ENCODE measurements at regions not wholly inside any gene's neighbourhood (a gene's known extent, or its start where the extent isn't known, plus 50 kb on each side); places are given as distances from the start of the nearest gene placed in this dataset.
"Not testable (repeated sequence)": the region's sequence is repeated elsewhere in the genome, so short reads cannot be mapped to it uniquely, and the experiment has no call there.

DNA sequence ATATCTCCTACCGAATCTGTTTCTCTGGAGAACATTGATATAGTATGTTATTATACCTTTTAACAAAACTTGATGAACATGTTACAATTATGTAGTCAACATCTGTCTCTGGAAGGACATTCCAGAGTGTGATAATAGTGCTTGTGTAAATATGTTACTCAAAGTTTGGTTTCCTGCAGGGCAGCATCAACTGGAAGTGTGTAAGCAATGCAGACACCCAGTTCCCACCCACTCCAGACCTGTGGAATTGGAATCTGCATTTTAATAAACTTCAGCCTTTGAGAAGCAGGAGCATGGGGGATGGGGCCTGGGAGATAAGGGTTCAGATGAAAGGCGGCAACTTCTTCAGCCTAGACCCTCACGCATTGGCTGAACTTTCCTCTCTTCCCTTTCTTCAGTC is 398.9 kb downstream of the RND3 start:
- DNase-seq (no peak), ATAC-seq (no peak)
- Mint-ChIP-seq H3K27ac (no peak overlapping the region), H3K4me3 (no peak overlapping the region), H3K4me1 (no peaks in the 10 kb centered on the region), H3K9me3 (peaks cover 12% of the 10 kb centered on the region), H3K27me3 (no peaks in the 10 kb centered on the region), H3K36me3 (ENCODE audit: low read depth) (no peaks in the 10 kb centered on the region)

DNA sequence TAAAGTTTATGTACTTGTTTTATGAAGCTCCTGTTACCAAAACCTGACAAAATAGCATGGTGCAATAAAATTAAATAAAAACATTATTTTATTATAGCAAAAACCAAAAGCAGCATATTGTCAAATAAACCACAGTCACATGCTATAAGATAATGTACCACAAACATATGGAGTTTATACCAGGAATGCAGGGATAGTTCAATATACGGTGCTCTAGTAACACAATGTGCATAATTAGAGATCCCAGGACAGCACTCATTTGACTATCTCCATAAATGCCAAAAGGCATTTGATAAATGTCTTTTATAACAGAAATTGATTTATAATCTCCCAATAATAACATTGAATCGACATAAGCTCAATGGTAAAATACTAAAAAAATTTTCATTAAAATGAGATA is 402.0 kb downstream of the RND3 start:
- no peak overlapping the region for H3K4me3 Mint-ChIP-seq
- H3K36me3 Mint-ChIP-seq (ENCODE audit: low read depth) = no peaks in the 10 kb centered on the region
- no peaks in the 10 kb centered on the region for H3K27me3 Mint-ChIP-seq
- DNase-seq (no peak), ATAC-seq (no peak)
- H3K4me1 Mint-ChIP-seq = no peaks in the 10 kb centered on the region
- H3K27ac Mint-ChIP-seq = no peak overlapping the region
- peaks cover 22% of the 10 kb centered on the region for H3K9me3 Mint-ChIP-seq

DNA sequence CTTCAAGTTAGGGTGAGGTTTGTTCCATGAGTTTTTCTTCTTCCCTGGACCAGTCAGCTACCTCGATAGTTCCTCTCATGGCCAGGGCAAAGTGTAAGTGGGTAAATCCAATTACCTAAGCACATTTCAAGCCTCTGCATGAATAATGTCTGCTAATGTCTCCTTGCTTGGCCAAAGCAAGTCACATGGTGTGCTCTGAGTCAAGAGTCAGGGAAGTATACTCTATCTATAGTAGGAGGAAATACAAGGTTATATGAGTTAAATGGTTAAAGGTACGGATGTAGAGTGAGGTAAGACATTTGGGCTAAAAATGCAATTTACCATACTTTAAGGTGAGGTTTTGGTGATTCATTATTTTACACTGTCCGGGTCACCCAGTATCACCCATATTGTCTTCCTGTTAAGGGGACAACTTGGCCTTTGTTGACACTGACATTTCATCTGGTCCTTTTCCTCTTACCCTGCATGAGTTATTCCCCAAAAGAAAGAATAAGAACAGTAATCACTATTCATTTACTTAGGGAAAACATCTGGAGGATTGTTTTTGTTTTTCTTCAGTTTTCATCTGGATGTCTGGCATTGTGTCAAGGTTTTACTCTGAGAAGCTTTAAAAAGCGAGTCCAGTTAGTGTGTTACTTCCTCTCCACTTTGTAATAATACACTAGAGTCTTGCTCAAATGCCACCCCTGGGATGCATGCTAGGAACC is 405.5 kb downstream of the RND3 start:
- Mint-ChIP-seq H3K36me3 (ENCODE audit: low read depth) (no peaks in the 10 kb centered on the region), H3K9me3 (peaks cover 19% of the 10 kb centered on the region), H3K27ac (no peak overlapping the region), H3K27me3 (no peaks in the 10 kb centered on the region), H3K4me3 (no peak overlapping the region), H3K4me1 (no peaks in the 10 kb centered on the region)
- ATAC-seq (no peak), DNase-seq (no peak)

DNA sequence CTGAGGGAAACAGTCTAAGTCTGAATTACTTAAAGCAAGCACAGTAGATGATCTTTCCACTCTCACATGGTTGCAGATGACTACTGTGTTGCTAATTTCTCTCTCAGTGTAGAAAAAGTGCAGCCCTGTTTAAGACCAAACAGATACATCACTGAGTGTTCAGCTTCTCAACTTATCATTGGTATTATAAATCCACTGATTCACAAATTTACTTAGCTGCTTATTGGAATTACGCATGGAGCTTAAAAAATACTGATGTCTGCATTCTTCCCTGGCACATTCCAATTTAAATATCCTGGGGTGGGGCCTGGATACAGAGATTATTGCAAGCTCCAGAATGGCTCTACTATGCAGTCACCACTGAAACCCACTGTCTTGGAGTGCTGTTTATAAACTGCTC is 411.2 kb downstream of the RND3 start:
- no peaks in the 10 kb centered on the region for H3K36me3 Mint-ChIP-seq (ENCODE audit: low read depth)
- no peak overlapping the region for H3K4me3 Mint-ChIP-seq
- no peaks in the 10 kb centered on the region for H3K27me3 Mint-ChIP-seq
- no peaks in the 10 kb centered on the region for H3K4me1 Mint-ChIP-seq
- no peak overlapping the region for H3K27ac Mint-ChIP-seq
- ATAC-seq (no peak), DNase-seq (no peak)
- H3K9me3 Mint-ChIP-seq = peaks cover 3% of the 10 kb centered on the region

DNA sequence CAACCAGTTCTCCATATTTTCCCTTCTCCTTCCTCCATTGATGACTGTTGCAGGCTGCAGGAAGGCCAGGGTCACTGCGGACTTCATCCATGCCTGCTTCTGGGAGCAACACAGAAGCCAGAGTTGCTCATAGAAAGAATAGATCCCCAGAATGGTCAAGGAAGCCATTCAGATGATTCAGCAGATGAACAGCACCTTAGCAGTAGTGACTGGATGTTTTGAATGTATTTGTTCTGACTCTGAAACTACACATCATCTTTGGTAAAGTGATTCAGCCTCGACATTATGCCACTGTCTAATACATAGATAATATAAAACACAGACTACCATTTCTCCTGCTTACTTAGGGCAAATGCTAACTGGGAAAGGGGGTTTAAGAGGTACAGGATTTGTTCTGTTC is 411.6 kb downstream of the RND3 start:
- Mint-ChIP-seq H3K27ac (no peak overlapping the region), H3K4me3 (no peak overlapping the region), H3K4me1 (no peaks in the 10 kb centered on the region), H3K36me3 (ENCODE audit: low read depth) (no peaks in the 10 kb centered on the region), H3K9me3 (peaks cover 5% of the 10 kb centered on the region), H3K27me3 (no peaks in the 10 kb centered on the region)
- no peak for DNase-seq
- no peak for ATAC-seq

DNA sequence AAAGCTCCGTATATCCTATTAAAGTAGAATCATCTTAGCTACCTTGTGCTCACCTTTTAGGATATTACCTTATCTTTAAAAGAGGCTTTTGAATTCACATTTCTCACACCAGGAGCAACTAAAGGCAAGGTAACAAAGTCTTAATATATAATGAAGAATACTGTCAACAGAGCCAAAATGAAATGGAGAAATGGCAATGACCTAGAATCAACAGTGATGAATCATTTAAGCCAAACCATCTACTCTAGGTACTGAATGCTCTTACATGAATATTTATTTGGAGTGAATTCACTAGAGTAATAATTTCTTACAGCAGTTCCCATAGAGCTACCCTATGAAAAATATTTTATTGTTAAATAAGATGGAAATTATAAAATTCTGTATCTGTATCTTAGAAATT is 421.0 kb downstream of the RND3 start:
- no peak overlapping the region for H3K27ac Mint-ChIP-seq
- DNase-seq = no peak
- no peaks in the 10 kb centered on the region for H3K27me3 Mint-ChIP-seq
- H3K4me1 Mint-ChIP-seq = no peaks in the 10 kb centered on the region
- peaks cover 9% of the 10 kb centered on the region for H3K9me3 Mint-ChIP-seq
- no peak overlapping the region for H3K4me3 Mint-ChIP-seq
- no peak for ATAC-seq
- H3K36me3 Mint-ChIP-seq (ENCODE audit: low read depth) = no peaks in the 10 kb centered on the region

DNA sequence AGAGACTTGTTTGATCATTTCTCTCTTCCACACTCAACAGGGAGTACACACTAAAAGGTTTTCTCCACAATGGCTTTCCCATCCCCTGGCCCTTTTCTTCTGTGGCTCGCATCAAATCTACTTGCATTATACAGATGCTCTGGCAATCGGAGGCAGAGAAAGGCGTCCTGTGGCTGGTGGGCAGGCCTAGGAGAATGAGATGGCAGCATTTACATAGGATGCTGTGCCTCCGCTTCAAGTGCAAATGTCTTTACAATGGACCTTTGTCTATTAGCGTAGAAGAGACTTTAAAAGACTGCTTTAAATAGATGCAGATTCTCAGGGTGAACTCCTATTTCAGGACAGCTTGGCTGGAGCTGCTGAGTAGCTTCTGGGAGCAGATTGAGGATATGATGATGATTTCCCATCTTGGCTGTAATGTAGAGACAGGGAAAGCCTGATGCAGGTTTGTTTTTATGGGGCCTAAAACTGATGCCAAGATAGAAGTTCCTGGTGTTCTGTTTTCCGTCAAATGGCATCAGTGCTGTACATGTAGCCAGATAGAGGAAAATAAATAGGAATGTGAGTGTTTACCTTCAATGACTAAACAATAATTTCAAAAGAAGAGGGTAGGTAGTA is 423.4 kb downstream of the RND3 start:
- H3K27me3 Mint-ChIP-seq = no peaks in the 10 kb centered on the region
- peaks cover 4% of the 10 kb centered on the region for H3K9me3 Mint-ChIP-seq
- H3K4me1 Mint-ChIP-seq = no peaks in the 10 kb centered on the region
- no peak for ATAC-seq
- no peak for DNase-seq
- H3K27ac Mint-ChIP-seq = no peak overlapping the region
- H3K36me3 Mint-ChIP-seq (ENCODE audit: low read depth) = no peaks in the 10 kb centered on the region
- H3K4me3 Mint-ChIP-seq = no peak overlapping the region

DNA sequence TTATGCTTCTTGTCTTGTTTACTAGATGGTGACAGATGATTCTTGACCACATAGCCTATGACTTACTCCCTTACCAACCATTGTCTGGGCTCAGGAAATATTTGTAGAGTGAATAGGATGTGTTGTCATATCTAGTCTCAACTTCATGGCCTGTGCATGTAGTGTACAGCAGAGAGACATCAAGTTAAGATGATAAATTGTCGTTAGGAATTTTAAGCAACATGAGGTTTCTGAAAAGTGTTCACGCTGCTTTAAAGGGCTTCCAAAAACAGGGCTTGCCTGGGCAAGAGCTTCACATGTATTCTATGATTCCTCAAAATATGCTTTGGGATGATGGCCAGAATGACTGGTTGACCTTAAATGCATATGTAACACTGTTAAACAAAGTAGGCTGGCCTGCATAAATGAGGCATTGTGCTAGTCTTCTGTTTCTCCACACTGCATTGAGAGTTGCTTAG is 424.0 kb downstream of the RND3 start:
- H3K9me3 Mint-ChIP-seq = peaks cover 4% of the 10 kb centered on the region
- no peaks in the 10 kb centered on the region for H3K4me1 Mint-ChIP-seq
- no peak overlapping the region for H3K27ac Mint-ChIP-seq
- DNase-seq (no peak), ATAC-seq (no peak)
- H3K27me3 Mint-ChIP-seq = no peaks in the 10 kb centered on the region
- H3K4me3 Mint-ChIP-seq = no peak overlapping the region
- H3K36me3 Mint-ChIP-seq (ENCODE audit: low read depth) = no peaks in the 10 kb centered on the region

DNA sequence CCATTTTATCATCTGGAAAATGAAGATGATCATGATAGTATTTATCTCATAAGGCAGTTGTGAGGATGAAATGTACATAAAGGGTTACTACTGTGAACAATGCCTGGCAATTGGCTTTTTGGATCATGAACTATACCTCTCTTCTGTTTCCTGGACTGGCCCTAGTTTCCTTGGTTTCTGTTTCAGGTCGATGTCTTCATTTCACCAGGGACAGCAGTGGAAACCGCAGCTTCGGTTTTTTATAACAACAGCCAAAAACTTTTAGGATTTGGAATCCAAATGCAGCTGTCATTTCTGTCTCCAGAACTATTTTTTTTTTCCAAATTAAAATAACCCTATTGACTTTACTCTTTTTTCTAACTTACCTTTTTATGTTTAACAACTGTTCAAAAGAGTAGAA is 425.1 kb downstream of the RND3 start:
- H3K9me3 Mint-ChIP-seq = peaks cover 4% of the 10 kb centered on the region
- DNase-seq (no peak), ATAC-seq (no peak)
- no peak overlapping the region for H3K4me3 Mint-ChIP-seq
- H3K4me1 Mint-ChIP-seq = no peaks in the 10 kb centered on the region
- no peaks in the 10 kb centered on the region for H3K27me3 Mint-ChIP-seq
- no peak overlapping the region for H3K27ac Mint-ChIP-seq
- no peaks in the 10 kb centered on the region for H3K36me3 Mint-ChIP-seq (ENCODE audit: low read depth)

DNA sequence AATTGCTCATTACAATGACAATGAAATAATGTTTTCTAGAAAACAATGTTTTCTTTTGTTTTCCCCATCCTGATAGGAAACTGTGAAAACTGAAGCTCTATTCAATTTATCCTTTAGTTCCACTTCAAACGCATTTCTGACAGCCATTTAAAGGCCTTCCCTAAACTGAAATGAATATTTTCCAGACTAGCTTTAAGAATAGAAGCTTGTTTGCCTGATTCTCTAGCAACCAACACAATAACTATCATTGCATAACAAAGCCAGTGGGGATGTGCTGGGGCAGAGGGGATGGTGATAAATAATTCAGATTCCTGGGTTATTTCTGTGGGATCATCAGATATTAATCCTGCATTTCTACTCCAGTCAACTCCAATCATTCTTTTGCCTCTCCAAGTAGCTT is 427.1 kb downstream of the RND3 start:
- Mint-ChIP-seq H3K9me3 (no peaks in the 10 kb centered on the region), H3K36me3 (ENCODE audit: low read depth) (no peaks in the 10 kb centered on the region), H3K27me3 (no peaks in the 10 kb centered on the region), H3K4me1 (no peaks in the 10 kb centered on the region), H3K27ac (no peak overlapping the region), H3K4me3 (no peak overlapping the region)
- ATAC-seq = no peak
- no peak for DNase-seq

DNA sequence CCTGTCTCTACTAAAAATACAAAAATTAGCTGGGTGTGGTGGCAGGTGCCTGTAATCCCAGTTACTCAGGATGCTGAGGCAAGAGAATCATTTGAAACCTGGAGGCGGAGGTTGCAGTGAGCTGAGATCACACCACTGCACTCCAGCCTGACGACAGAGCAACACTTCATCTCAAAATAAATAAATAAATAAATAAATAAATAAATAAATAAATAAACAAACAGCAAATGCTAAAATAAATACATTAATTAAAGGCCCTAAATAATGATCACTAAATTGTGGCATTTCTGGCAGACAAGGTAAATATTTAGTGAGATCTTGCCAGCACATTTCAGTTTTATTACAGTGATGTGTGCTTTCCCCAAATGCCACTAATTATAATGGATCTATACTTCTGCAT is 427.8 kb downstream of the RND3 start:
- H3K9me3 Mint-ChIP-seq; ATAC-seq; H3K4me1 Mint-ChIP-seq; DNase-seq; H3K27me3 Mint-ChIP-seq; H3K36me3 Mint-ChIP-seq (ENCODE audit: low read depth); H3K27ac Mint-ChIP-seq; H3K4me3 Mint-ChIP-seq: not testable (repeated sequence)

DNA sequence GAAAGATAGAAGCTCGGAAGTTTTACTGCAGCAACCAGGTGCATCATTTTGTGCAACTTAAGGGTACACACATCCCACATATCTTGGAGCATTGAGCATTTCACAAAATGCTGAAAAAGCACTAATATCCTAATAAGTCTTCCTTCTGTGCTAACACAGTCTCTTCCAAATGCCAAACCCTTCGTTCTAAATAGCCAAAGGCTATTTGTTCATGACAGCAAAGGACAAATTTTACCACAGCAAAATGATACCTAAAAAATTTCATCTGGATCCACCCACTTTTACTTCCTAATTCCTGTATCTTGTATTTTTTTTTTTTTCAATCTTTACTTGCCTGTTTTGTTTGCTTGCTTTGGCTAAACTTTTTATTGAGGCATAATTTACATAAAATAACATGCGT is 435.0 kb downstream of the RND3 start:
- no peaks in the 10 kb centered on the region for H3K27me3 Mint-ChIP-seq
- H3K36me3 Mint-ChIP-seq (ENCODE audit: low read depth) = no peaks in the 10 kb centered on the region
- H3K4me3 Mint-ChIP-seq = no peak overlapping the region
- H3K9me3 Mint-ChIP-seq = peaks cover 11% of the 10 kb centered on the region
- ATAC-seq (no peak), DNase-seq (no peak)
- no peak overlapping the region for H3K27ac Mint-ChIP-seq
- H3K4me1 Mint-ChIP-seq = no peaks in the 10 kb centered on the region

DNA sequence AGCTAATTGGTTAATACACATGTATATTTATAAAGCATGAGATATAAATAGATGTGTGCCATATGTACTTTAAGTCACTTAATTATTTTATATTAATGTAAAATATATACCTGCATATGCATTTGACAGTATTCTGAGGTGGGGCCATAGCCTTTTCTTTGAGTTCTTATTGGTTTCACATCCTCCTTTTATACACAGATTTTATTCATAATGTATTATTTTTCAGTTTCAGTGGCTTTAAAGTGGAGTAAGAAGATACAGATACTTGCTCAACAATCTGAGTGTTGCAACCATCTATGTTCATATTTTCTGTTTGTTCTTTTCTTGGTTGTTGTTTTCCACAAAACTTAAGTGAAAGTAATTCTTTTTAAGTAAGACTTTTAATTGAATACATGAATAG is 436.5 kb downstream of the RND3 start:
- H3K9me3 Mint-ChIP-seq = peaks cover 15% of the 10 kb centered on the region
- H3K27ac Mint-ChIP-seq = no peak overlapping the region
- H3K36me3 Mint-ChIP-seq (ENCODE audit: low read depth) = no peaks in the 10 kb centered on the region
- no peak for ATAC-seq
- no peak for DNase-seq
- H3K4me1 Mint-ChIP-seq = no peaks in the 10 kb centered on the region
- no peaks in the 10 kb centered on the region for H3K27me3 Mint-ChIP-seq
- no peak overlapping the region for H3K4me3 Mint-ChIP-seq

DNA sequence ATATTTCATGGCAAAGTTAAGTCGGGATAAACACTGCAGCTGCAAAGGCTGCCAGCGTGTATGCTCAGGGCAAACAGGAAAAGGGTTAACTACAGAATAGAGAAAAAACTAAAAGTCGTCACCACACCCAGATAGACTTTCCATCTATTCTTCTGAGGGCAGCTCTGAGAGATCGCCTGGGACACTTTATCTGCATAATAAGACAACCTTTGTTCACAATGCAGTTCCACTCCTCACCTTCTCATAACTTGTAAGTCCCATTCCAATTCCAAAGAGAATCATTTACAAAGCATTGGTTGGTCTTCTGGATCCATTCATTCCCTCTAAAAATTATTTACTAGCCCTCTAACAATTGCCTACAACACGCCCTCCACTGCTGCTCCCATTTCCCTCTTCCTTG is 437.4 kb downstream of the RND3 start:
- Mint-ChIP-seq H3K4me1 (no peaks in the 10 kb centered on the region), H3K27ac (no peak overlapping the region), H3K36me3 (ENCODE audit: low read depth) (no peaks in the 10 kb centered on the region), H3K4me3 (no peak overlapping the region), H3K27me3 (no peaks in the 10 kb centered on the region), H3K9me3 (peaks cover 15% of the 10 kb centered on the region)
- DNase-seq = no peak
- no peak for ATAC-seq

DNA sequence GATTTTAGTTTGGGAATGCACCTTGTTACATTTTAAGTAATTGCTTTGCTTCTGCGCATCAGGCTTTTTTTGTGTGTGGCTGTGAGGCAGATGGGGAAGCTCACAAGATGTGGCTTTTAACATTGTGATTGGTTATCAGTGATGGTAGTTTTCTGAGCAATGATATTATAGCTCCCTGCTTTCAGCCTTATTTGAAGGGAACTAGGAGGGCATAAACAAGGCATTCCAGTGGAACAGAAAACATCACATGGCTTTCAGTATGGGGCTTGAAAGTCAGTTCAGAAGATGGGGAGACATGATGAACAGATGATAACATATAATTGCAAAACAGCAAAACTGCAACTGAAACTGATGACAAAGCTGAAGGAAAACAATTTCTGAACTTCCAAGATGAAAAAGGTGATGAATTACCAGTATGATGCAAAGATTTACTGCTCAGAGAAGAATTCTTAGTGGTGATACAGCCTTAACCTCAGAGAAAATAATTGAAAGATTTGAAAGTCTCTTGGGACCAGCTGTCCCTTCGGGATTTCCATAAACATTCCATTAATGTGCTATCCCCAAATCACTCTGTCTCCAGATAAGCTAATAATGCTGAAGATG is 439.7 kb downstream of the RND3 start:
- Mint-ChIP-seq H3K4me3 (no peak overlapping the region), H3K4me1 (no peaks in the 10 kb centered on the region), H3K27me3 (no peaks in the 10 kb centered on the region), H3K36me3 (ENCODE audit: low read depth) (no peaks in the 10 kb centered on the region), H3K27ac (no peak overlapping the region), H3K9me3 (peaks cover 12% of the 10 kb centered on the region)
- ATAC-seq (no peak), DNase-seq (no peak)
